Ovary (tissue), 7 donors: ENCODE measurements at regions not wholly inside any gene's neighbourhood (a gene's known extent, or its start where the extent isn't known, plus 50 kb on each side); places are given as distances from the start of the nearest gene placed in this dataset.

ENCODE experiments used
- DNase-seq, 5 donors: peaks; one replicate each; pipeline ENCODE4 v3.0.0-alpha.2; 2019 to 2020
- H3K27ac ChIP-seq, 2 donors: fragments of 200-600 bp; one replicate each; pipeline versions ENCODE4 v1.5.1 to v1.8.0; 2019 to 2022
- H3K27me3 ChIP-seq: fragments of 200-600 bp; one replicate; pipeline ENCODE4 v1.8.0; 2022
- H3K36me3 ChIP-seq: fragments of 200-600 bp; sonication (generic); one replicate; pipeline ENCODE4 v1.5.1; 2019
- H3K4me1 ChIP-seq: one replicate; pipeline ENCODE4 v1.8.1; 2013; ENCODE audit warnings: mild to moderate bottlenecking, moderate library complexity; ENCODE audit not compliant: insufficient read depth
- H3K4me3 ChIP-seq: fragments of 200-600 bp; sonication (generic); one replicate; pipeline ENCODE4 v1.5.1; 2017
- H3K9me3 ChIP-seq, 2 donors: fragments of 200-600 bp in 1 of 2; sonication (generic) in 1 of 2; one replicate each; pipeline versions ENCODE4 v1.5.1 to v1.8.1; 2013 to 2019; ENCODE audit warnings: mild to moderate bottlenecking in 1 of 2, moderate library complexity in 1 of 2
- EP300 ChIP-seq: sonication (generic); formaldehyde crosslinking; IDR thresholded peaks from one replicate; pipeline ENCODE4 v1.6.1; 2017; ENCODE audit warnings: antibody characterized with exemption
- POLR2A ChIP-seq: fragments of 450-650 bp; IDR thresholded peaks from one replicate; pipeline ENCODE4 v1.6.1; 2017; ENCODE audit warnings: antibody characterized with exemption, mild to moderate bottlenecking, moderate library complexity
- WGBS, 3 donors: extraction: QIAGEN DNeasy Blood & Tissue Kit in 1 of 3; methylation state at CpG; one replicate each; pipeline versions ENCODE4 v1.1.5 to v1.1.7; 2013 to 2017; 5-methylcytosine and 5-hydroxymethylcytosine counted together
- intact Hi-C, 4 donors: fragments of 100-400 bp; cut with DNase I; formaldehyde crosslinking; loops; one replicate each; pipeline versions ENCODE4 v1.11.0 to v1.15.1; 2022 to 2023
- TF ChIP-seq, protein P1 (sequence below), 3 donors: fragments of 450-650 bp in 2 of 3; fragments of 200-600 bp in 1 of 3; IDR thresholded peaks; one replicate each; pipeline versions ENCODE4 v1.5.1 to v1.8.0; 2016 to 2022; ENCODE audit warnings: antibody characterized with exemption in 3 of 3, mild to moderate bottlenecking in 1 of 3
- donor health status: DM: no; HTN: no; CAD: no; lungs with moderate emphysema.
- donor health status: DM: no; HTN: no; CAD: no.
- donor health status: Bipolar disorder and iron deficiency.
- donor health status: DM: no; HTN: no; CAD: no.
- donor health status: DM: yes; HTN: yes; CAD: no.

DNA sequence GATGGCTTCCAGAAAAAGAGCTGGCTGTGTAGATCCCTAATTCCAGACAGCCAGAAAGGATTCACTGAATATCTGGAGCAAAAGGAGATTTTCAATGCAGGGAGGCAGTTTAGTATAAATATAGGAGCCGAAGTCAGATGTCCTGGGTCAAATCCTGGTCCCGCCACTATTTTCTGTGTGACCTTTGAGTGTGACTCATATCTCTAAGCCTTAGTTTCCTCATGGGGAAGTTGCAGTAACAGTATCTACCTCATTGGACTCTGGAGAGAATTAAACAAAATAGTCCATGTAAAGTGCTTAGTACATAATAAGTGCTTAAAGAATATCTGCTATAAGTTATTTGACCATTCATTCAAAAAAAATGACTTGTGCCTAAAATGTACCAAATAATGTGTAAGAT lies 52.1 kb upstream of the ITGA6 start:
- DNase-seq = no peak
- 65 to 75% (median 68%) methylated on average over 2 of the region's 2 CpGs for WGBS, 3 donors
- Histone ChIP-seq H3K27me3 (no peaks in the 10 kb centered on the region), H3K36me3 (no peaks in the 10 kb centered on the region), H3K4me3 (no peak overlapping the region), H3K4me1 (peaks cover under 1% of the 10 kb centered on the region), H3K9me3 (no peaks in the 10 kb centered on the region), H3K27ac (no peak overlapping the region)
- TF ChIP-seq, protein P1, sequence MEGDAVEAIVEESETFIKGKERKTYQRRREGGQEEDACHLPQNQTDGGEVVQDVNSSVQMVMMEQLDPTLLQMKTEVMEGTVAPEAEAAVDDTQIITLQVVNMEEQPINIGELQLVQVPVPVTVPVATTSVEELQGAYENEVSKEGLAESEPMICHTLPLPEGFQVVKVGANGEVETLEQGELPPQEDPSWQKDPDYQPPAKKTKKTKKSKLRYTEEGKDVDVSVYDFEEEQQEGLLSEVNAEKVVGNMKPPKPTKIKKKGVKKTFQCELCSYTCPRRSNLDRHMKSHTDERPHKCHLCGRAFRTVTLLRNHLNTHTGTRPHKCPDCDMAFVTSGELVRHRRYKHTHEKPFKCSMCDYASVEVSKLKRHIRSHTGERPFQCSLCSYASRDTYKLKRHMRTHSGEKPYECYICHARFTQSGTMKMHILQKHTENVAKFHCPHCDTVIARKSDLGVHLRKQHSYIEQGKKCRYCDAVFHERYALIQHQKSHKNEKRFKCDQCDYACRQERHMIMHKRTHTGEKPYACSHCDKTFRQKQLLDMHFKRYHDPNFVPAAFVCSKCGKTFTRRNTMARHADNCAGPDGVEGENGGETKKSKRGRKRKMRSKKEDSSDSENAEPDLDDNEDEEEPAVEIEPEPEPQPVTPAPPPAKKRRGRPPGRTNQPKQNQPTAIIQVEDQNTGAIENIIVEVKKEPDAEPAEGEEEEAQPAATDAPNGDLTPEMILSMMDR (IDR thresholded peaks at IDR 0.05) = no peak
- no peak for TF ChIP-seq POLR2A
- TF ChIP-seq EP300 = no peak
- intact Hi-C loops = no loop called here

DNA sequence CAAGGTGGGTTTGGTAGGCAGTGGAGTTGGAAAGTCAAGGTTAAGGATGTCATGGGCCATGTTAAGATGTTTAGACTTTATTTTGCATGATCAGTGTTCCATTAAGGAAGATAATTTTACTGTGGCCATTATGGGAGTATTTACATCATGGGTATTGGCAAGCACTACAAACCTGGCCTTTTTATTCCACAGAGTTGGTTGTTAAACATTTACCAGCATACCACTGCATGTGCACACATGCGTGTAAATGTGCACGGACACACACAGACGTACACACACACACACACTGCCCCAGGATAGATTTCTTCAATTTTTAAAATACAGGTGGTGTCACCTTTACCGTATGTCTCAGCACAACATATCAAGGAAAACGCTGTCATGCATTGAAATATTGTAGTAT lies 51.4 kb upstream of the ITGA6 start:
- Histone ChIP-seq H3K4me1 (peaks cover 7% of the 10 kb centered on the region), H3K27me3 (no peaks in the 10 kb centered on the region), H3K4me3 (no peak overlapping the region), H3K27ac (no peak overlapping the region), H3K36me3 (no peaks in the 10 kb centered on the region), H3K9me3 (no peaks in the 10 kb centered on the region)
- no peak for TF ChIP-seq POLR2A
- TF ChIP-seq, protein P1 (IDR thresholded peaks at IDR 0.05) = no peak
- no peak for TF ChIP-seq EP300
- intact Hi-C loops = no loop called here
- DNase-seq = no peak
- 84 to 95% (median 93%) methylated on average over 5 of the region's 5 CpGs for WGBS, 3 donors

DNA sequence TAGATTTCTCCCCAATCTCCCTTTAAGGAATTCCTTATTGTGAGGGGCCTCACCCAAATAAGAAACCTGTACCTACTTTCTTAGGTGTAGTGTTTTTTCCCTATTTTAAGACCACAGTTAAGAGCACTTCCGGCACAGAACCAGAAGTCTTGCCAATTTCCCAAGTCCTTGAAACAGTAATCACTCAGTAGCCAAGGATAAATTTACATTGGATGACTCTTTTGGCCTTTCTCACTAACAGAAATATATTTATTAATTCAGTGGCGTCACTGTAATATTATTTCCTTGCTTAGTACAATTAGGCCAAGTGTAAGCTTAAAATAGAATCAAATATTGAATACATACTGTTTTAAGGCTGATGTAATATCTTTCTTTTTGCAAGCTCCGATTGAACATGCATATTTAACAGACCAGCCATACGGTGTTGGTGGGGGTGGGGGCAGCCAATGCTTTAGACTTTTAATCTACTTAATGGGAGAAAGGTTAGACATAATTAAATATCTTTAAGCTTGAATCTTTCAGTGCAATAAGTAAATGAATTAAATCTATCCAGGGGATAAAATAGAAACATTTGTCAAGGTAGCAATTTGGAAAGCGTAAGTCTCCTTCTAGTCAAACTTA lies 50.8 kb upstream of the ITGA6 start:
- Histone ChIP-seq H3K9me3 (no peaks in the 10 kb centered on the region), H3K27ac (no peak overlapping the region), H3K4me3 (no peak overlapping the region), H3K27me3 (no peaks in the 10 kb centered on the region), H3K4me1 (peaks cover 9% of the 10 kb centered on the region), H3K36me3 (no peaks in the 10 kb centered on the region)
- no peak for DNase-seq
- TF ChIP-seq EP300 (no peak), POLR2A (no peak)
- TF ChIP-seq, protein P1 (IDR thresholded peaks at IDR 0.05) = no peak
- intact Hi-C loops = no loop called here
- 34 to 49% (median 39%) methylated on average over 5 of the region's 5 CpGs for WGBS, 3 donors

DNA sequence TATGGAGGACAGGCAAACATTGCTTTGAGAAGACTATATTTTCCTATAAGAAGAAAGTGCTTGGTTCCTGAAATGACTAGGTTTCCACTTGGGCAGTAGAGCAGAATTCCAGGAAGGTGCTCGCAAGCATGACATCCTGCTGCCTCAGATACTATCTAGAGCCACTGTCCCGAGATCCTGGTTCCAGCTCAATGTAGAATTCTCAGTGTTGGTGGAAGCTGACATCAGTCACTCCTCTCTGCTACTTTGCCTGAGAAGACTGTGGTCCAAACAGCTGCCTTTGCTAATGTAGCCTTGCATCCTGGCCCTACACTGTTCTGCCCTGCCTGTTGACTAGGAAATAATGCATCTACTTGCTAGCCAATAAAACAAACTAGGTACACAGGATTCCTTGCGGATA lies 50.0 kb upstream of the ITGA6 start:
- Histone ChIP-seq H3K4me1 (peaks cover 9% of the 10 kb centered on the region), H3K36me3 (no peaks in the 10 kb centered on the region), H3K9me3 (no peaks in the 10 kb centered on the region), H3K27me3 (no peaks in the 10 kb centered on the region), H3K27ac (no peak overlapping the region), H3K4me3 (no peak overlapping the region)
- DNase-seq = no peak
- 86 to 89% (median 88%) methylated on average over 3 of the region's 3 CpGs for WGBS, 3 donors
- intact Hi-C loops = no loop called here
- TF ChIP-seq, protein P1 (IDR thresholded peaks at IDR 0.05) = no peak
- TF ChIP-seq POLR2A (no peak), EP300 (no peak)
